ENCODE measurements at regions not wholly inside any gene's neighbourhood (a gene's known extent, or its start where the extent isn't known, plus 50 kb on each side); places are given as distances from the start of the nearest gene placed in this dataset.

DNA sequence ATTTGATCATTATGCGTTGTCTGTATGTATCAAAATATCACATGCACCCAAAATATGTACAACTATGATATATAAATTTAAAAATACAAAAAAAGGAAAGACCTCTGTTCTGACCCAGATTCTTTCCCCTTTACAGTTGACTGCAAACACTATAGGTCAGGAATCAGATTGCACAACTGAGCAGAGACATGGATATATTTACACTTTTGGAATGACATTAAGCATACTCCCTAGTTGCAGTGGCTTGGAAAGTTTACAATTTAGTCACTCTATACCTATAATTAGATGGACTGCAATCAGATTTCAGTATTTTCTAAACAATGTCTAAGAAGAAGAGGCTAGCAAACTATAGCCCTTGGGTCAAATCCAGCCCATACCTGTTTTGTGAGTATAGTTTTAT lies 98.5 kb upstream of the INPP4B start:
- Histone ChIP-seq H3K27ac (ENCODE audit: control insufficient read depth, insufficient read depth) (no peak overlapping the region), H4K20me1 (ENCODE audit: control insufficient read depth, insufficient read depth) (no peaks in the 10 kb centered on the region), H3K9me3 (replicated peaks; ENCODE audit: control insufficient read depth, insufficient read depth, low read length) (no peaks in the 10 kb centered on the region), H3K27me3 (replicated peaks in 1 of 2; ENCODE audit: control insufficient read depth in 2 of 2, insufficient read depth in 2 of 2, low read length in 1 of 2) (no peaks in the 10 kb centered on the region), H3K79me2 (ENCODE audit: control insufficient read depth, insufficient read depth, low read length) (no peaks in the 10 kb centered on the region), H3K4me2 (ENCODE audit: control insufficient read depth, insufficient read depth) (no peak overlapping the region), H3K9ac (ENCODE audit: control insufficient read depth, insufficient read depth, low read length) (no peak overlapping the region), H3K4me1 (ENCODE audit: control insufficient read depth, insufficient read depth, low read length) (no peaks in the 10 kb centered on the region), H2AFZ (ENCODE audit: control insufficient read depth, low read depth, low read length) (no peak overlapping the region), H3K36me3 (ENCODE audit: control insufficient read depth in 2 of 2, insufficient read depth in 2 of 2, low read length in 1 of 2) (no peaks in the 10 kb centered on the region), H3K4me3 (no peak overlapping the region)
- ATAC-seq = no peak
- no peak for TF ChIP-seq NR2C1 (IDR thresholded peaks at IDR 0.05)
- no peak for TF ChIP-seq RAD21 (IDR thresholded peaks at IDR 0.05; ENCODE audit: insufficient read depth, low read depth, low read length)
- TF ChIP-seq, protein P1, sequence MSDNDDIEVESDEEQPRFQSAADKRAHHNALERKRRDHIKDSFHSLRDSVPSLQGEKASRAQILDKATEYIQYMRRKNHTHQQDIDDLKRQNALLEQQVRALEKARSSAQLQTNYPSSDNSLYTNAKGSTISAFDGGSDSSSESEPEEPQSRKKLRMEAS (IDR thresholded peaks at IDR 0.05; ENCODE audit: low read depth, low read length) = no peak
- no peak for TF ChIP-seq POLR2AphosphoS2 (IDR thresholded peaks at IDR 0.05; ENCODE audit: low read depth, low read length)
- TF ChIP-seq, protein P2, sequence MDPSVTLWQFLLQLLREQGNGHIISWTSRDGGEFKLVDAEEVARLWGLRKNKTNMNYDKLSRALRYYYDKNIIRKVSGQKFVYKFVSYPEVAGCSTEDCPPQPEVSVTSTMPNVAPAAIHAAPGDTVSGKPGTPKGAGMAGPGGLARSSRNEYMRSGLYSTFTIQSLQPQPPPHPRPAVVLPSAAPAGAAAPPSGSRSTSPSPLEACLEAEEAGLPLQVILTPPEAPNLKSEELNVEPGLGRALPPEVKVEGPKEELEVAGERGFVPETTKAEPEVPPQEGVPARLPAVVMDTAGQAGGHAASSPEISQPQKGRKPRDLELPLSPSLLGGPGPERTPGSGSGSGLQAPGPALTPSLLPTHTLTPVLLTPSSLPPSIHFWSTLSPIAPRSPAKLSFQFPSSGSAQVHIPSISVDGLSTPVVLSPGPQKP (IDR thresholded peaks at IDR 0.05; ENCODE audit: low read depth, low read length) = no peak
- no peak for TF ChIP-seq NFXL1 (IDR thresholded peaks at IDR 0.05; ENCODE audit: borderline replicate concordance)
- TF ChIP-seq SMARCA5 (IDR thresholded peaks at IDR 0.05) = no peak
- TF ChIP-seq HDAC6 (IDR thresholded peaks at IDR 0.05; ENCODE audit: unreplicated experiment) = no peak
- TF ChIP-seq STAT1 (conservative IDR thresholded peaks at IDR 0.05) = no peak
- ChIA-PET CTCF (no interaction called here), SMC1A (ENCODE audit: uncharacterized antibody, unreplicated experiment) (no interaction called here), POLR2A (no interaction called here), RAD21 (ENCODE audit: unreplicated experiment) (no interaction called here)
- DNase-seq (ENCODE audit: low read depth, low spot score) = no peak
- WGBS (ENCODE audit: insufficient coverage, insufficient replicate concordance, low lambda C conversion rate, missing lambda C conversion rate) = 0% methylated on average over 1 of the region's 1 CpG
- in situ Hi-C loops (cut with MboI) (no loop called here), intact Hi-C loops (cut with micrococcal nuclease; ENCODE audit: unreplicated experiment) (no loop called here)
- no peak for FAIRE-seq
- no TSS peak for BruUV-seq (replicated peaks)
